Cardiac muscle cell (in vitro differentiated cells and primary cell): ENCODE measurements at regions not wholly inside any gene's neighbourhood (a gene's known extent, or its start where the extent isn't known, plus 50 kb on each side); places are given as distances from the start of the nearest gene placed in this dataset.

Experiments
- DNase-seq, 2 donors: peaks; one replicate each; pipeline versions ENCODE4 v3.0.0 to v3.0.0-alpha.2; 2010 to 2017; ENCODE audit warnings: low read depth in 1 of 2, low spot score in 1 of 2
- H3K27ac ChIP-seq: fragments of 200-600 bp; sonication (generic); 2 replicates; pipeline ENCODE4 v1.5.1; 2016
- H3K27me3 ChIP-seq: fragments of 200-600 bp; sonication (generic); 2 replicates; pipeline ENCODE4 v1.6.0; 2016; ENCODE audit warnings: control low read depth
- H3K36me3 ChIP-seq: fragments of 200-600 bp; sonication (generic); 2 replicates; pipeline ENCODE4 v1.5.1; 2016; ENCODE audit warnings: control low read depth
- H3K4me1 ChIP-seq: fragments of 200-600 bp; sonication (generic); 2 replicates; pipeline ENCODE4 v1.8.1; 2017; ENCODE audit warnings: low read depth, mild to moderate bottlenecking, mixed run types
- H3K4me3 ChIP-seq: fragments of 200-600 bp; sonication (generic); 2 replicates; pipeline ENCODE4 v1.5.1; 2016; ENCODE audit warnings: mild to moderate bottlenecking
- H3K9me3 ChIP-seq: fragments of 200-600 bp; sonication (generic); 2 replicates; pipeline ENCODE4 v1.5.1; 2017; ENCODE audit warnings: low read depth, mild to moderate bottlenecking, control low read depth
- TF ChIP-seq, protein P1 (sequence below): IDR thresholded peaks from 2 replicates; pipeline ENCODE4 v1.5.1; 2012; ENCODE audit warnings: low read depth, mild to moderate bottlenecking, low read length

DNA sequence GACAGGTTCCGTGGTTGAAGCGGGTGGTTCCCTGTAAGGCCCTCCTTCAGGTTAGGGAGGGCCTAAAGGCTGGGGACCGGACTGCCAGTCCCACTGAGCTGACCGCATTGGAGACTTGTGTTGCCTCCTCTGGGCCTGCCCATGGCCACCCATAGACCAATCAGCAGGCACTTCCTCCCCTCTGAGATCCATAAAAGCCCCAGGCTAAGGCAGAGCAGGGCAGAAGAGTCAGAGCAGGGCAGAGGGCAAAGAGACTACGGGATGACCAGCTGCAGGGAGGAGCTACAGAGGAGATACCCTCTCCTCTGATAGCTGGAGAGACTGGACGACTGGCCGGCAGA, 537.4 kb downstream of the TENT5A start:
- TF ChIP-seq, protein P1, sequence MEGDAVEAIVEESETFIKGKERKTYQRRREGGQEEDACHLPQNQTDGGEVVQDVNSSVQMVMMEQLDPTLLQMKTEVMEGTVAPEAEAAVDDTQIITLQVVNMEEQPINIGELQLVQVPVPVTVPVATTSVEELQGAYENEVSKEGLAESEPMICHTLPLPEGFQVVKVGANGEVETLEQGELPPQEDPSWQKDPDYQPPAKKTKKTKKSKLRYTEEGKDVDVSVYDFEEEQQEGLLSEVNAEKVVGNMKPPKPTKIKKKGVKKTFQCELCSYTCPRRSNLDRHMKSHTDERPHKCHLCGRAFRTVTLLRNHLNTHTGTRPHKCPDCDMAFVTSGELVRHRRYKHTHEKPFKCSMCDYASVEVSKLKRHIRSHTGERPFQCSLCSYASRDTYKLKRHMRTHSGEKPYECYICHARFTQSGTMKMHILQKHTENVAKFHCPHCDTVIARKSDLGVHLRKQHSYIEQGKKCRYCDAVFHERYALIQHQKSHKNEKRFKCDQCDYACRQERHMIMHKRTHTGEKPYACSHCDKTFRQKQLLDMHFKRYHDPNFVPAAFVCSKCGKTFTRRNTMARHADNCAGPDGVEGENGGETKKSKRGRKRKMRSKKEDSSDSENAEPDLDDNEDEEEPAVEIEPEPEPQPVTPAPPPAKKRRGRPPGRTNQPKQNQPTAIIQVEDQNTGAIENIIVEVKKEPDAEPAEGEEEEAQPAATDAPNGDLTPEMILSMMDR, result no peak
- DNase-seq, result no peak

GRCh38 chr6:81214414-81215091, 537.9 kb downstream of the TENT5A start:
- H3K27me3 ChIP-seq, result no peaks in the 10 kb centered on the region
- DNase-seq, result no peak
- H3K27ac ChIP-seq, result no peak overlapping the region

More for the DNA sequence above, 537.4 kb downstream of the TENT5A start:
- H3K27ac ChIP-seq, result no peak overlapping the region
- no peaks in the 10 kb centered on the region for H3K27me3 ChIP-seq
- no peak overlapping the region for H3K4me3 ChIP-seq
- H3K4me1 ChIP-seq, result peaks cover 10% of the 10 kb centered on the region
- H3K36me3 ChIP-seq, result no peaks in the 10 kb centered on the region
- H3K9me3 ChIP-seq, result no peaks in the 10 kb centered on the region

DNA sequence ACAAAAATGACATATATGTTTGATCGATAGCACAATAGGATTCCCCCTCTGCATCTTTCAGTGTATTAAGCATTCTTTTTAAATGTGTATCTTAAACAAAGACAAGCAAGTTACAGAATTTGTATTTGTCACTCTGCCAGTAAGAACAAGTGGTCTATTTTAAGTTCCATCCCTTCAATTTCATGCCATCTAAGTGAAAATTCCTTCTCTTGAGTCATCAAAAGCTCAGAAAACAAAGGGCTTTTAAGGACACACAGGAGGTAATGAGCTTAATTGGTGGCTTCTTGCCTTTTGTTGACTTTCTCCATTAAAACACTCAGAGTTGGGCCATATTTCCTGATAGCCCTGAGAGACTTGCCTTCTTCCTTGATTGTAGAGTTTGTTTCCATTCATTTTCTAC, 547.8 kb downstream of the TENT5A start:
- DNase-seq, result peak in 1 of 2 donors; percentile 2
- no peaks in the 10 kb centered on the region for H3K9me3 ChIP-seq
- no peak overlapping the region for H3K4me3 ChIP-seq
- no peaks in the 10 kb centered on the region for H3K36me3 ChIP-seq
- H3K27ac ChIP-seq, result no peak overlapping the region
- no peaks in the 10 kb centered on the region for H3K27me3 ChIP-seq
- H3K4me1 ChIP-seq, result no peaks in the 10 kb centered on the region
- TF ChIP-seq, protein P1, result no peak

More at GRCh38 chr6:81214414-81215091, 537.9 kb downstream of the TENT5A start:
- TF ChIP-seq, protein P1, result no peak
- no peaks in the 10 kb centered on the region for H3K9me3 ChIP-seq
- peaks cover 5% of the 10 kb centered on the region for H3K4me1 ChIP-seq
- H3K36me3 ChIP-seq, result no peaks in the 10 kb centered on the region
- no peak overlapping the region for H3K4me3 ChIP-seq

DNA sequence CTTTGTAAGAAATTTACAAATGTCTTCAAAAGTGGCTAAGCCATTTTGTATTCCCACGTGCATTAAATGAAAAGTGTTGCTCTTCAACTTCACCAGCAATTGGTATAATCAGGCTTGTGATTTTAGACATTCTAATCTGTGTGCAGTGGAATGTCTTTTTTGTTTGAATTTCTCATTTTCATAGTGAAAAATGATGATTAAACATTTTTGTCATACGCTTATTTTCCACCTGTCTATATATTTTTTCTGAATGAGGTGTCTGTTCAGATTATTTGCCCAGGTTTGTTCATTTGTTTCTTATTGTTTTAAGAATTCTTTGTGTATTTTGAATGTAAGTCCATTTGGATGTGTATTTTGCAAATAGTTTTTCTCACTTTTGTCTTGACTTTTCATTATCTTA, 558.1 kb downstream of the TENT5A start:
- Histone ChIP-seq H3K9me3 (no peaks in the 10 kb centered on the region), H3K4me3 (no peak overlapping the region), H3K27ac (no peak overlapping the region), H3K36me3 (no peaks in the 10 kb centered on the region), H3K27me3 (no peaks in the 10 kb centered on the region), H3K4me1 (no peaks in the 10 kb centered on the region)
- no peak for DNase-seq
- TF ChIP-seq, protein P1, result no peak

DNA sequence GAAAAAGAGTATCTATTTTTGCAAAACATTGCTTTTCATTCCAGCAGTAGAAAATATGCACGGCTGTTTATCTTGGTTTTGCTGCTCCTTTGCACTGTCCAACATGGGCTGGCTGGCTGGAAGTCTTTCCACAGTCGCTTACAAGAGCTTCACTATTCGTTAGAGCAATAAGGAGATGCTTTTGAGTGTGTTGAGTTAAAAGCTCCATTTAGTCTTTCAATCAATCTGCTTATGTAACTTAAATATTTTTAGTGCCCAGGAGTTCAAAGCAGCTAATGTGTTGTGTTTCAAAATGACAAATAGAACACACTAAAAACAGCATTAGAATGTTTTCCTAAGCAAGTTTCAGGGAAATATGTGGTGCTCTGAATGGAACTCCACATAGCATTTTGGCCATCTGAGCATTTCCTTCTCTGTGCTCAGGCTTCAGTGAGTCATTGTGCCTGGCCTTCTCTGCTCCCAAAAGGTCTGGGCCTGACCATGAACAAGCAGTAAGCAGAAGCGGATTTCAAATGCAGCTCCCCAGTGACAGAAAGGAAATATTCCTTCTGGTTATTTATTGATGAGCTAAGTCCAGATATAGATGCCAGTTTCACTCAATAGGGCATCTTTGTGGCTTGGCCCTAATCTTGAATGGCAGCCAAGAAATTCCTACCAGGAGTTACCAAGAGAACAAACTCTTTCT, 580.3 kb downstream of the TENT5A start:
- Histone ChIP-seq H3K27me3 (no peaks in the 10 kb centered on the region), H3K4me3 (no peak overlapping the region), H3K9me3 (no peaks in the 10 kb centered on the region), H3K36me3 (no peaks in the 10 kb centered on the region), H3K27ac (no peak overlapping the region), H3K4me1 (no peaks in the 10 kb centered on the region)
- TF ChIP-seq, protein P1, result no peak
- DNase-seq, result peak; percentile 6 to 64
